SJCRH30 (cell line): ENCODE measurements at regions not wholly inside any gene's neighbourhood (a gene's known extent, or its start where the extent isn't known, plus 50 kb on each side); places are given as distances from the start of the nearest gene placed in this dataset.
"Not testable (repeated sequence)": the region's sequence is repeated elsewhere in the genome, so short reads cannot be mapped to it uniquely, and the experiment has no call there.

ENCODE experiments used
- DNase-seq, 2 experiments: peaks; one replicate each; pipeline ENCODE4 v3.0.0-alpha.2; 2015 to 2020
- H3K27ac ChIP-seq: fragments of 250-450 bp; sonication (Bioruptor Pico); 2 replicates; pipeline ENCODE4 v1.5.1; 2020; ENCODE audit warnings: mild to moderate bottlenecking, moderate library complexity
- H3K27me3 ChIP-seq: fragments of 250-450 bp; sonication (Bioruptor Pico); 2 replicates; pipeline ENCODE4 v1.5.1; 2020; ENCODE audit warnings: mild to moderate bottlenecking, moderate library complexity
- H3K36me3 ChIP-seq: fragments of 250-450 bp; sonication (Bioruptor Pico); 2 replicates; pipeline ENCODE4 v1.5.1; 2020; ENCODE audit warnings: mild to moderate bottlenecking, moderate library complexity
- H3K4me1 ChIP-seq: fragments of 250-450 bp; sonication (Bioruptor Pico); 2 replicates; pipeline ENCODE4 v1.5.1; 2020; ENCODE audit warnings: mild to moderate bottlenecking, moderate library complexity
- H3K4me3 ChIP-seq: fragments of 250-450 bp; sonication (Bioruptor Pico); 2 replicates; pipeline ENCODE4 v1.5.1; 2020; ENCODE audit warnings: mild to moderate bottlenecking, moderate library complexity
- H3K9me3 ChIP-seq: fragments of 250-450 bp; sonication (Bioruptor Pico); replicated peaks from 2 replicates; pipeline ENCODE4 v1.5.1; 2020; ENCODE audit warnings: mild to moderate bottlenecking, moderate library complexity

- H3K36me3 ChIP-seq = no peaks in the 10 kb centered on the region
- 0 out of 2 replicates have a peak, but pooled peaks cover 3% of the 10 kb centered on the region for H3K9me3 ChIP-seq
- no peaks in the 10 kb centered on the region for H3K27me3 ChIP-seq
- H3K4me1 ChIP-seq = no peaks in the 10 kb centered on the region
- DNase-seq = no peak
- H3K4me3 ChIP-seq = no peak overlapping the region
- no peak overlapping the region for H3K27ac ChIP-seq
Measured at GRCh38 chr2:168326572-168326971, 79.2 kb upstream of the STK39 start.

- H3K27ac ChIP-seq = no peak overlapping the region
- no peak overlapping the region for H3K4me3 ChIP-seq
- H3K9me3 ChIP-seq = 0 out of 2 replicates have a peak, but pooled peaks cover 3% of the 10 kb centered on the region
- no peak for DNase-seq
- no peaks in the 10 kb centered on the region for H3K4me1 ChIP-seq
- H3K36me3 ChIP-seq = no peaks in the 10 kb centered on the region
- H3K27me3 ChIP-seq = no peaks in the 10 kb centered on the region
Measured at GRCh38 chr2:168327328-168327727, 79.9 kb upstream of the STK39 start.

GRCh38 chr2:168328421-168328820 is 81.0 kb upstream of the STK39 start:
- peaks cover 3% of the 10 kb centered on the region; the same call in 1 of the 2 replicates for H3K9me3 ChIP-seq
- H3K27ac ChIP-seq = no peak overlapping the region
- DNase-seq = no peak
- no peak overlapping the region for H3K4me3 ChIP-seq
- H3K36me3 ChIP-seq = no peaks in the 10 kb centered on the region
- H3K27me3 ChIP-seq = no peaks in the 10 kb centered on the region
- no peaks in the 10 kb centered on the region for H3K4me1 ChIP-seq

GRCh38 chr2:168330624-168331423 is 83.4 kb upstream of the STK39 start:
- H3K36me3 ChIP-seq = no peaks in the 10 kb centered on the region
- H3K4me3 ChIP-seq = no peak overlapping the region
- H3K4me1 ChIP-seq = no peaks in the 10 kb centered on the region
- H3K9me3 ChIP-seq = peaks cover 3% of the 10 kb centered on the region; the same call in 1 of the 2 replicates
- no peaks in the 10 kb centered on the region for H3K27me3 ChIP-seq
- no peak for DNase-seq
- no peak overlapping the region for H3K27ac ChIP-seq

- not testable (repeated sequence) for H3K27ac ChIP-seq, DNase-seq, H3K27me3 ChIP-seq, H3K36me3 ChIP-seq, H3K4me1 ChIP-seq, H3K4me3 ChIP-seq, H3K9me3 ChIP-seq
Measured at GRCh38 chr2:168335254-168335653, 87.9 kb upstream of the STK39 start.

DNA sequence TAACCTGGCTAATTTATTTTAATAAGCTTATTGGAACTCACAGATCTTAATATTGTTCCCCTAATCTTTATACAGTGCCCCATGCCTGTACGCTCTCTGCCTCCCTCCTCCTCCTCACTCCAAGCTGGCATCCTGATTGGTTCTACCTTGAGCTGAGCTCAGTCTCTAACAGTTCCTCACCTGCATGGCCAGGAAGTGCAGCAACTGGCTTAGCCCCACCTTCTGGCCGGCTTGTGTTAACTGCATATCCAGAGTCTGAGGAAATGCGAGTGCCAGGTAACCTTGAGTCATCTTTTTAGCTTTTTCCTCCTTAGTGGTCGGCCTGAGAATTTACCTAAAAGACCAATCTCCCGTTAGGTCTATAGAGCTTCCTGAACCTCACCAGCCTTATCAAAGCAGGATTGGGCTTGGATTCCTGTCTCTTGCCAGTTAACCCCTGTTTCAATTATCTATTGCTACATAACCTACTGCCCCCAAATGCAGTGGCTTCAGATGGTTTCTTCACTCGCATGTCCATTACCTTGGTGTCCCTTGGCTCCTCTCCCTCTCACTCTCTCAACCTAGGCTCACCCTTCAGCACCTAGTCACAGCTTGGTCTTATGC is 89.5 kb upstream of the STK39 start:
- no peak for DNase-seq
- H3K4me3 ChIP-seq = no peak overlapping the region

GRCh38 chr2:168338292-168338691 is 90.9 kb upstream of the STK39 start:
- Histone ChIP-seq H3K36me3 (no peaks in the 10 kb centered on the region), H3K27me3 (no peaks in the 10 kb centered on the region), H3K27ac (no peak overlapping the region), H3K9me3 (no peaks in the 10 kb centered on the region), H3K4me1 (no peaks in the 10 kb centered on the region), H3K4me3 (no peak overlapping the region)
- no peak for DNase-seq

More for the DNA sequence above, 89.5 kb upstream of the STK39 start:
- no peaks in the 10 kb centered on the region for H3K36me3 ChIP-seq
- H3K4me1 ChIP-seq = no peaks in the 10 kb centered on the region
- no peaks in the 10 kb centered on the region; the same call in 1 of the 2 replicates for H3K9me3 ChIP-seq
- no peaks in the 10 kb centered on the region for H3K27me3 ChIP-seq
- no peak overlapping the region for H3K27ac ChIP-seq

DNA sequence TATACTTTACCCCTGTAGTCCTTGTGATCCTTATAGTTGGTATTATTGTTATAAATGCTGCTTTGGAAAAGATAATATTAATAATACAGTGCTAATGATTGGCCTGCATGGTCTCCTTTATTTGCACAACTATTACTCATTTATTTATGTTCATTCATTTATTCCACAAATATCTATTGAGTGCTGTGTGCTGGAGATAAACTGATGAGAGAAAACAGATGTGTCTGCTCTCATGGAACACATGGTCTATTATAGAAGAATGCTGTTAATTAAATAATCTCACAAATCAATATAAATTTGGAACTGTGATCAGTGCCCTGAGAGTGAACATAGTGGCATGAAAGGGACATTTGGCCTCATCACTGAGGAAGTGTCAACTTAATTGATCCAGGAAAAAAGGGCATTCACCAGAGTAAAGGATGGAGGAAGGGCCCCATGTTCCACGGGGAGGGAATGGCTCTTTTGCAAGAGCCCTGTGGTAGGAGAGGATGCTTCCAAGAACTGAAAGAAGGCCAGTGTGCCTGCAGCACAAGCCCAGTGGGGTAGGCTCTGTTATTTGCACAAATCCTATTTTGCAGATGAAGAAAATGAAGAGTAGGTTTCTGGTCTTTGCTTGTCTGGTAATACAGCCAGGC is 91.5 kb upstream of the STK39 start:
- H3K9me3 ChIP-seq = no peaks in the 10 kb centered on the region
- H3K4me1 ChIP-seq = no peaks in the 10 kb centered on the region
- H3K4me3 ChIP-seq = no peak overlapping the region
- no peaks in the 10 kb centered on the region for H3K27me3 ChIP-seq
- H3K27ac ChIP-seq = no peak overlapping the region
- DNase-seq = no peak
- no peaks in the 10 kb centered on the region for H3K36me3 ChIP-seq

DNA sequence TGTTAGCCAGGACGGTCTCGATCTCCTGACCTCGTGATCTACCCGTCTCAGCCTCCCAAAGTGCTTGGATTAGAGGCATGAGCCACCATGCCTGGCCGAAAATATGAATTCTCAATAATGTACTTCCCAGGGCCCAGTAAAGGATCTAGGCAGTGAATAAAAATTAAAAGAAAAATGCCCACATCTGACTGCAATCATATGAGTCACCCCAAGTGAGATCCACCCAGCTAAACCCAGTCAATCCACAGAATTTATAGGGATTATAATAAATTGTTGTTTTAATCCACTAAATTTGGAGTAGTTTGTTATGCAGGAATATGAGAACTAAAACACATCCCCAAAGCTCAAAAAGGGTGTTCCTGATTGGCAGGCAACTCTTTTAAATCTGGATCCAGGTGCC is 93.5 kb upstream of the STK39 start:
- no peaks in the 10 kb centered on the region for H3K27me3 ChIP-seq
- no peaks in the 10 kb centered on the region for H3K9me3 ChIP-seq
- no peaks in the 10 kb centered on the region for H3K36me3 ChIP-seq
- no peak overlapping the region for H3K27ac ChIP-seq
- no peak overlapping the region for H3K4me3 ChIP-seq
- no peaks in the 10 kb centered on the region for H3K4me1 ChIP-seq
- no peak for DNase-seq

- Histone ChIP-seq H3K27me3 (no peaks in the 10 kb centered on the region), H3K4me1 (no peaks in the 10 kb centered on the region; the same call in 1 of the 2 replicates), H3K9me3 (no peaks in the 10 kb centered on the region), H3K4me3 (no peak overlapping the region), H3K36me3 (no peaks in the 10 kb centered on the region), H3K27ac (no peak overlapping the region)
- DNase-seq = no peak
Measured at GRCh38 chr2:168343586-168343985, 96.2 kb upstream of the STK39 start.

DNA sequence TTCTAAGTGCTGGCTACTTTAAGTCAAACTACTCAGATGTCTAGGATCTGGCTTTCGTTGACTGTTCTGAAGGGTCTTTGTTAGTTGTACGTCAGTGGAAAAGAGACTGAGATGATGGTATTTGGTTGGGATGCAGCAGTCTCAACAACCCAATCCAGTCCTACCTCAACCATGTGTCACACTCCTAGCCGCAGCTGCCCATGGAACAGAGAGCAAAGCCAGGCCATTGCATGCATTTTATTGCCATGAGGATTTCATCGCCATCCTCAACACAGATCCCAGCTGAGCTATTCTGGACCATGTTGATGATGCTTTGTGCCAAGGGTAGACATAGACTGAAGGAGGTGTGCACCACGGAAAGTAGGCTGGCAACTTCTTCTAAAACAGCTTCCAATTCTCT is 97.3 kb upstream of the STK39 start:
- Histone ChIP-seq H3K9me3 (no peaks in the 10 kb centered on the region), H3K36me3 (no peaks in the 10 kb centered on the region), H3K4me1 (no peaks in the 10 kb centered on the region; the same call in 1 of the 2 replicates), H3K27me3 (no peaks in the 10 kb centered on the region), H3K4me3 (no peak overlapping the region), H3K27ac (no peak overlapping the region)
- DNase-seq = no peak

DNA sequence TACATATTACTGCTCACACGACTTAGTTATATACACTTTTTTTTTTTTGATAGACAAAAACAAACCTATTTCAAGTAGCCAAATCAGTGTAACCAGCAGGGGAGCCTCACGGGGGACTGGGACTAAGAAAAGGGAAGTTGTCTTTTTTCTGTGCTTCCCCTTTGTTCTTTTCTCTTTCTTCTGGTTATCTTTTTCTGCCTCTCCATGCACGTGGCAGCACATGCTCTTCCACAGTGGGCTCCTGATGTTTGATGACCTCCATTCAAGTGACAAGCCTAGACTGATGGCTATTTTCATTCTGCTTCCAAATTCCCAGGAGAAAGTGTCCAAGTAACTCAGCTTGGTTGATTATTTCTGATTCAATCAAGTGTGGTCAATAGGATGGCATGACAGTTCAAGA is 98.2 kb upstream of the STK39 start:
- Histone ChIP-seq H3K27ac (no peak overlapping the region), H3K27me3 (no peaks in the 10 kb centered on the region), H3K9me3 (no peaks in the 10 kb centered on the region), H3K4me1 (no peaks in the 10 kb centered on the region; the same call in 1 of the 2 replicates), H3K36me3 (no peaks in the 10 kb centered on the region), H3K4me3 (no peak overlapping the region)
- no peak for DNase-seq

GRCh38 chr2:168346725-168347477 is 99.5 kb upstream of the STK39 start:
- Histone ChIP-seq H3K36me3 (no peaks in the 10 kb centered on the region), H3K4me3 (peak overlapping the region; percentile 62), H3K9me3 (no peaks in the 10 kb centered on the region), H3K27me3 (no peaks in the 10 kb centered on the region), H3K4me1 (no peaks in the 10 kb centered on the region; the same call in 1 of the 2 replicates), H3K27ac (peak overlapping the region; percentile 44)
- peak; percentile 53 to 82 for DNase-seq

DNA sequence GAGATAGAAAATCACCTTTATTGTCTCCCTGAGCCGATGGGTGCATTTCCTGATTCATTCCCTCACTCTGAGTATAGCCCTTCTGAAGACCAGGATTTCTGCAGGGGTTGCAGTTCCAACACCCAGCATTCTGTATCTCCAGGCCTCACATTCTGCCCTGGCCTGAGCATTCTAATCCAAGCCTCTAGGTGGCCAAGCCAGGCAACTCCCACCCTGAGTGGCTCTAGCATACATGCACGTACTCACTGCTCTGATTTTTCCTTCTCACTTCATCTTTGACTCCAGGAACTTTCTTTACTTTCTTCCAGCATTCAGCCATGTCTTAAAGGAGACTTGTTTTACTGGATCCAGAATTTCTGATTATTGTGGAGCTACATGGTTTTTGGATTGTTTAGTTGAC is 100.7 kb upstream of the STK39 start:
- Histone ChIP-seq H3K4me1 (no peaks in the 10 kb centered on the region; the same call in 1 of the 2 replicates), H3K4me3 (no peak overlapping the region), H3K27me3 (no peaks in the 10 kb centered on the region), H3K36me3 (no peaks in the 10 kb centered on the region), H3K27ac (no peak overlapping the region), H3K9me3 (no peaks in the 10 kb centered on the region)
- DNase-seq = peak; percentile 49 to 64
